BE2C (cell line): ENCODE measurements at regions not wholly inside any gene's neighbourhood (a gene's known extent, or its start where the extent isn't known, plus 50 kb on each side); places are given as distances from the start of the nearest gene placed in this dataset.

Source experiments
- DNase-seq: peaks from one replicate; pipeline ENCODE4 v3.0.0-alpha.2; 2020
- H3K27me3 ChIP-seq: fragments of 250-450 bp; sonication (Bioruptor Pico); 2 replicates; pipeline ENCODE4 v1.5.1; 2020; ENCODE audit warnings: mild to moderate bottlenecking
- H3K36me3 ChIP-seq: fragments of 250-450 bp; sonication (Bioruptor Pico); 2 replicates; pipeline ENCODE4 v1.5.1; 2020; ENCODE audit warnings: mild to moderate bottlenecking
- H3K4me1 ChIP-seq: fragments of 250-450 bp; sonication (Bioruptor Pico); 2 replicates; pipeline ENCODE4 v1.5.1; 2020
- H3K4me3 ChIP-seq: 2 replicates; pipeline ENCODE4 v1.5.1; 2011; ENCODE audit warnings: low read depth, low read length
- H3K9me3 ChIP-seq: fragments of 250-450 bp; sonication (Bioruptor Pico); 2 replicates; pipeline ENCODE4 v1.5.1; 2020
- TF ChIP-seq, protein P1 (sequence below): IDR thresholded peaks from 2 replicates; pipeline ENCODE4 v1.5.1; 2012; ENCODE audit warnings: mild to moderate bottlenecking, low read depth, low read length

DNA sequence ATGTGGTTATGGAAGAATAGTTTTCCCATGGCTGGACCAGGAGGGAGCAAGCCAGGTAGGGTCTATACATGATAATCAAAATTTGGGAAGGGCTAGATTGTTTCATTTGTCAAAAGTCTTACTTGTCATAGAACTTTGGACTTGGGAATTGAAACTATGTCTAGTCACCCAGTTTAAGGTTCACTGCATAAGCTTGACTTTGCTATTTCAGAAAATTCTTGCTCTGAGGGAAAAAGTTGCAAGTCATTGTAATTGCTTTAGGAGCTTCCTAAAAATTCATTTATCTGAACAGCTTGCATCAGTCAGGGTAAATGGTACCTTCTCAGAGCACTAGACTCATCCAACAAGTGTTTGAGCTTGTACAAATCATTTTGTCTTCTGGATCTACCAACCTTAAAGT, 1194.7 kb downstream of the GALC start:
- Histone ChIP-seq H3K4me1 (peaks cover 6% of the 10 kb centered on the region; the same call in 1 of the 2 replicates), H3K4me3 (no peak overlapping the region), H3K9me3 (no peaks in the 10 kb centered on the region; the same call in 1 of the 2 replicates), H3K27me3 (no peaks in the 10 kb centered on the region), H3K36me3 (no peaks in the 10 kb centered on the region)
- TF ChIP-seq, protein P1, sequence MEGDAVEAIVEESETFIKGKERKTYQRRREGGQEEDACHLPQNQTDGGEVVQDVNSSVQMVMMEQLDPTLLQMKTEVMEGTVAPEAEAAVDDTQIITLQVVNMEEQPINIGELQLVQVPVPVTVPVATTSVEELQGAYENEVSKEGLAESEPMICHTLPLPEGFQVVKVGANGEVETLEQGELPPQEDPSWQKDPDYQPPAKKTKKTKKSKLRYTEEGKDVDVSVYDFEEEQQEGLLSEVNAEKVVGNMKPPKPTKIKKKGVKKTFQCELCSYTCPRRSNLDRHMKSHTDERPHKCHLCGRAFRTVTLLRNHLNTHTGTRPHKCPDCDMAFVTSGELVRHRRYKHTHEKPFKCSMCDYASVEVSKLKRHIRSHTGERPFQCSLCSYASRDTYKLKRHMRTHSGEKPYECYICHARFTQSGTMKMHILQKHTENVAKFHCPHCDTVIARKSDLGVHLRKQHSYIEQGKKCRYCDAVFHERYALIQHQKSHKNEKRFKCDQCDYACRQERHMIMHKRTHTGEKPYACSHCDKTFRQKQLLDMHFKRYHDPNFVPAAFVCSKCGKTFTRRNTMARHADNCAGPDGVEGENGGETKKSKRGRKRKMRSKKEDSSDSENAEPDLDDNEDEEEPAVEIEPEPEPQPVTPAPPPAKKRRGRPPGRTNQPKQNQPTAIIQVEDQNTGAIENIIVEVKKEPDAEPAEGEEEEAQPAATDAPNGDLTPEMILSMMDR = no peak
- no peak for DNase-seq

- no peaks in the 10 kb centered on the region for H3K36me3 ChIP-seq
- peaks cover 6% of the 10 kb centered on the region; the same call in 1 of the 2 replicates for H3K4me1 ChIP-seq
- no peaks in the 10 kb centered on the region for H3K27me3 ChIP-seq
- TF ChIP-seq, protein P1 = no peak
- no peaks in the 10 kb centered on the region; the same call in 1 of the 2 replicates for H3K9me3 ChIP-seq
- no peak overlapping the region for H3K4me3 ChIP-seq
- DNase-seq = no peak
These were observed 1196.0 kb downstream of the GALC start for GRCh38 chr14:86797075-86797351.

- peaks cover 6% of the 10 kb centered on the region; the same call in 1 of the 2 replicates for H3K4me1 ChIP-seq
- DNase-seq = no peak
- H3K36me3 ChIP-seq = no peaks in the 10 kb centered on the region
- TF ChIP-seq, protein P1 = no peak
- no peak overlapping the region for H3K4me3 ChIP-seq
- H3K9me3 ChIP-seq = no peaks in the 10 kb centered on the region; the same call in 1 of the 2 replicates
- H3K27me3 ChIP-seq = no peaks in the 10 kb centered on the region
These were observed 1196.5 kb downstream of the GALC start for GRCh38 chr14:86796221-86797074.

GRCh38 chr14:86794689-86795088, 1198.3 kb downstream of the GALC start:
- Histone ChIP-seq H3K4me1 (peaks cover 6% of the 10 kb centered on the region; the same call in 1 of the 2 replicates), H3K4me3 (no peak overlapping the region), H3K36me3 (no peaks in the 10 kb centered on the region), H3K9me3 (no peaks in the 10 kb centered on the region; the same call in 1 of the 2 replicates), H3K27me3 (no peaks in the 10 kb centered on the region)
- TF ChIP-seq, protein P1 = no peak
- no peak for DNase-seq

DNA sequence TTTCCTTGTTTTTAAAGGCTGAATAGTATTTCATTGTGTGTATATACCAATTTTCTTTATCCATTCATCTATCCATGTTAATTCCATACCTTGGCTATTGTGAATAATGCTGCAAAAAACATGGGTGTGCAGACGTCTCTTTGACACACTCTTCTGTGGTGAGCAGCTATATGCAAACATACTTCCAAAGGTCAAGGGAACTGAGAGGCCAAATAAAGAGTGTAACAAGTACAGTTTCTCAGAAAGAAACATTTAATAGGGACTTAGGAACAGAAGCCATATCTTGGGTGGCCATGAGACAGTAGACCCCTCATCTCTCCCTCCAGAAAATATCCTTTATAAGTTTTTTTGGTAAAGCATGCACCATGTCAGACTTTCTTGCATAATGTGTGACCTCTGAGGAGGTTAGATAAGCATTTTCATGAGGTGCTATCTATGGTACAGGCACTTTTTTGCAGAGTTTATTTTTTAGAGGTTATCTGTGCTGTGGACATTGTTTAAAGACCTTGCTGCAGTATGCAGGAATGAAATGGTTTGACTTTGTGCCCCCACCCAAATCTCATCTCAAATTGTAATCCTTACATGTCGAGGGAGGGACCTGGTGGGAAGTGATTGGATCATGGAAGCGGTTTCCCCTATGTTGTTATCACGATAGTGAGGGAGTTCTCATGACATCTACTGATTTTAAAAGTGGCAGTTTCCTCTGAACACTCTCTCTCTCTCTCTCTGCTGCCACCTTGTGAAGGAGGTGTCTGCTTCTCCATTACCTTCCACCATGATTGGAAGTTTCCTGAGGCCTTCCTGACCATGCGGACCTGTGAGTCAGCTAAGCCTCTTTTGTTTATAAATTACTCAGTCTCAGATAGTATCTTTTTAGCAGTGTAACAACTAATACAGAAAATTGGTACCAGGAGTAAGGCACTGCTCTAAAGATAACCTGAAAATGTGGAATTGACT, 1202.3 kb downstream of the GALC start:
- Histone ChIP-seq H3K27me3 (no peaks in the 10 kb centered on the region), H3K4me3 (no peak overlapping the region), H3K4me1 (peaks cover 9% of the 10 kb centered on the region; the same call in 1 of the 2 replicates), H3K9me3 (no peaks in the 10 kb centered on the region), H3K36me3 (no peaks in the 10 kb centered on the region)
- DNase-seq = no peak
- TF ChIP-seq, protein P1 = peak; percentile 42
